SU-DHL-6 (cell line): ENCODE measurements at regions not wholly inside any gene's neighbourhood (a gene's known extent, or its start where the extent isn't known, plus 50 kb on each side); places are given as distances from the start of the nearest gene placed in this dataset.

Experiments used
- CTCF ChIP-seq: fragments of 200-600 bp; sonication (generic); IDR thresholded peaks from one replicate; pipeline ENCODE4 v1.5.1; 2017; ENCODE audit warnings: antibody characterized with exemption, mild to moderate bottlenecking, low read length, moderate library complexity; ENCODE audit not compliant: insufficient read depth, poor library complexity, severe bottlenecking
- EZH2phosphoT487 ChIP-seq: fragments of 200-600 bp; sonication (generic), shearing (Covaris generic); conservative IDR thresholded peaks from 2 replicates; pipeline ENCODE4 v1.6.1; 2018; ENCODE audit warnings: mild to moderate bottlenecking, antibody characterized with exemption, low read length, moderate library complexity, mixed read lengths

DNA sequence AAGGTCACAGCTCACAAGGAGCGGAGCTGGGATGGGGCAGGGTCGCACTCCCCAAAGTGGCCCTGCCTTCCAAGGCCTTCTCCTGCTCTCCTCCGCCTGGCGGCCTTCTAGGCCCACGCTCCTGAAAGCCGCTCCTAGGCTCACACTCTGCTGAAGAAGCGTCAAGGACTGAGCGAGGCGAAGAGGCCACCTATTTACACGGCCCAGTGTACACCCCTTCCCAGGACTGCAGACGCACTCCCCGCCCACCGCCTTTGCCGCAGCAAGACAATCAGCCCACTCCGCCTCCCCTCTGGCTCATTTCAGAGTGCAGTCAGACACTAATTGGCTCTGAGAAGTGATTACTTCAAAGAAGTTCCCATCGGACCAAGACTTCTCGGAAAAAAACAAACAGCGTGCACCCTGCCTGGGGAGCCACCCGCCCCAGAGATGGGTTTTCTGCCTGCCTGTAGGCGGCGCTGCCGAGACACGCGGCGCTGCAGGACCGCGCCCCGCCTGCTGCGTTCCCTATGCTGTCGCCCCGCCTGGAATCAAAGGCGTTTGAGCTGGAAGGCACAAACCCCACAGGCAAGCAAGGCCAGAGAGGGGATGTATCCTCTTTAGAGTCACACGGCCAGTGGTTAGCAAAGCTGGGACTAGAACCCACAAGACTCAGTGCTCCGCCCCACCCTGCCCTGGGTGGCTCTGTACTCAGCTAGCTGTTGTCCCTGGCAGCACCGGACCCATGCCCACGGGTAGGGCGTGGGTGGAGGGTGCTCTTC is 414.8 kb downstream of the BUD13 start:
- no peak for TF ChIP-seq CTCF
- no peak for TF ChIP-seq EZH2phosphoT487
